Activated CD4-positive, CD25-positive, alpha-beta regulatory T cell (primary cell): ENCODE measurements at regions not wholly inside any gene's neighbourhood (a gene's known extent, or its start where the extent isn't known, plus 50 kb on each side); places are given as distances from the start of the nearest gene placed in this dataset.

ENCODE experiments used
- DNase-seq, 4 experiments: peaks; one replicate each; lab custom pipeline; 2025; lab: John Stamatoyannopoulos, UW

DNA sequence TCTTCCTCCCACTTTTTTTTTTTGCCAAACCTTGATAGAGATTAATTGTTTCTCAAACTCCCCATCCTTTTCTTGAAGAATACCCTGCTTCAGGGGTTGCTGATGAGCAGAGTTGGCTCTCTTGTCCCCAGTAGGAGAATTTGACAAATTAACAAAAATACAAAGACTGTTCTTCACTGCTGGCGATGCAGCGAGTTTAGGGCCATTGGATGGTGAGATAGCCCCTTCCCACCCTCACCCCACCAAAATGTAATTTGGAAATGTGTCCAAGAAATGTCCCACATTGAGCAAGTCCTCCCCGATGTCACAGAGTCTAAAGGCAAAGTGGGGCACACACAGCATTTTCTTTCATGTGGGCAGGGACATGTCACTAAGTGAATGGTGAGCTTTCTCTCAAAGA is 136.0 kb upstream of the RARB start:
- DNase-seq: no peak

DNA sequence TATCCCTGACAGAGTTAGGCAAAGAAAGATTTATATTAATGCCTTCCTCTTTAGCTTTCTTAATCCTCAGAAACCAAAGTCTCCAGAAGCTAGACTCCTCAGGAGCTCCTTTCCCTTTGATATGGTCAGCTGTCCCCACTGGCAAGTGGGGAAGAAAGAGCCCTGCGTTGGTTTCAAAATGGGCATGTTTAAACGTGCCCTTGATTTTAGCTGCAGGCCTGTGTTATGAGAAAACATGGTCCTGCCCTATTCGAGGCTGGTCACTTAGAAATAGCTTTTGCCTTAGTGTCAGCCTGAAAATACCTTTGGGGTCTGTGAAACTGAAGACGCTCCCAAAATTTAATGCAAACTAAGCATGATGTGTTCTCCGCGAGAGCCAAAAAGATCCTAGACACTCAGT is 135.5 kb upstream of the RARB start:
- no peak for DNase-seq

DNA sequence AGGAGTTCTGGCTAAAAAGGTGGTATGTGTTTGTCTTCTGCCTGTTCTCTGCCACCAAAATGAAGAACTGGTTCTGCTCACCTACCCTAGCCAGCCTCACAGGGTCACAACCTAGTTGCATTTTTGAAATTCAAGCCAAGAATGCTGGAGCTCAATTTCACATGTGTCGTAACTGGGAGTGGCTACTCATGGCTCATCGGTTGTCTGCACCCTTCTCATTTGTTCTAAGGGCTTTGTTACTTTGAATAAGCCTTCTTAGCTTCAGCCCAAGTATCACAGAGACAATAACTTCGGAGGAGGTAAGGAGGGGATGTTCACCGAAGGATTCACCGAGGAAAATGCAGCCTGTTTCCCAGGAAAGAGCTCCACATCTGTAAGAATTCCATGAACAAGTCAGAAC is 134.3 kb upstream of the RARB start:
- DNase-seq: no peak

DNA sequence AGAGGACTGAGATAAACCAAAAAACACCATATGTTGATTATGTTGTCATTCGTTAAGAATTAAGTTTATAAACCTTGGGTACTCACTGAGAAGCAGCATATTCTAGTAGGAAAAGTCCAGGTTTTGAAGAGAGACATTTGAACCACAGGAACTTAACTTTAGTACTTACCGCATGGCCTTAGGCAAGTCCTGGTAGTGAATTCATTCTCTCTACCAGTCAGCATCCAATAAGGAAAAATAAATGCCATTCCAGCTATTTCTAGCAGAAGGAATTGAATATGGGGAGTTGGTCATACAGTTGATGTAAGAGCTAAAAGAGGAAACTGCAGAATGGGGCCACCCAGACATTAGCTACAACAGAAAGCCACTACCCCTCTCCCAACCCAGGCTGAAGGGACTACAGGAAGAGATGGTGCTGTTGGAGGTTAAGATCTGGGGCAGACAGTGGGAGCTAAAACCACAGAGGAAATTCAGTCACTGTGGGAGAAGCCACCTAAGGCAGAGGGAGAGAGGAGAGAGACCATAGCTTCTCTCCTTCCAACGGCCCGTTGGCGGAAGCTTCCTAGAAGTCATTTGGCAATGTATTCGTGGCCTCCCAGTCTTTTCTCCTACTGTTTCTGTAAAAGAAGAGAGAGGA is 133.8 kb upstream of the RARB start:
- DNase-seq: no peak

DNA sequence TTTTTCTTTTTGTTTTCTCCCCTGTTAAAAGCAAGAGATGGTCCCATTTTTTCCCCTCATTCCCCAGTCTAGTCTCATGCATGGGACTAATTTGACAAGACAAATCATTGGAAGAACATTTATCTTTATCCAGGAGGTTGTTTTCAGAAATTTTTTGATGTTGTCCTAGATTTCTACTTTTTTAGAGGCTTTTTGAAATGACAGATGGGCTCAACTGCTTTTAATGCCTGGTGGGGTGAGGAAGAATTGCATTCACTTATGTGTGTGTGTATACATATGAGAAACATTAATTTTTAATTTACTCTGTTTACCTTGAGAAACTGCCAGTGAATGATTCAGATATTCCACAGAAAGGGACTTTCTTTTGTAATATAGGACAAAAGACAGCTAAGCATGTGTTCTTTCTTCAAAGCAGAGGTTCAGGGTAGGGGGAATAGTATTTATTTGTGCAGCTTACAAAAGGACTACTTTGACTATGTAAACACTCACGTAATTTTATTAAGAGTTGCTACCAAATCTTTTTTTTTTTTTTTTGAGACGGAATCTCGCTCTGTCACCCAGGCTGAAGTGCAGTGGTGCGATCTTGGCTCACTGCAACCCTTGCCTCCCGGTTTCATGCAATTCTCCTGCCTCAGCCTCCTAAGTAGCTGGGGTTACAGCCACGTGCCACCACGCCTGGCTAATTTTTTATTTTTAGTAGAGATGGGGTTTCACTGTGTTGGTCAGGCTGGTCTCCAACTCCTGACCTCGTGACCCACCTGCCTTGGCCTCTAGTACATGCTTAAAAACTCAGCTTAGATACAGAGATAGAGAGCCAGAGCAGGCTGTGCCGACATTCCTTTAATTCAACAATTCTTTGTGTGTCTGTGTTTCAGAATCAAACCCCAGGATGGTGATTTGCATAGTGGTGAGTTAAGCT is 130.1 kb upstream of the RARB start:
- DNase-seq: no peak

DNA sequence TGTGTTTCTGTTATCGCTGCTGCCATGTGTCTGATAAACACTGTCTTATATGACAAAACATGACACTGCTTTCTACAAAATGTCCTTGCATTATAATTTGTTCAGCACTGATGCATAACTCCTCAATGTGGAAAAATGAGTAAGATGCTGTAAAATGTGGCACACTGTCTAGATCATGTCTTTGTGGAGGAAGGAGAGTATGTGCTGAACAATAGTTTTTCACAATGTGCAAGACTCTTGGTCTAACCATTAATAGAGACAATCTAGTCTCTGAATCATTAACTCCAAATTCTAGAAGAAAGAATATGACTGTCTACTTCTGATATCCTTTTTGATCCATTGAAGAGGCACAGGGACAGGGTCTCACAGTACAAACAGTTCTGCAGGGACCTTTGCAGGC is 127.9 kb upstream of the RARB start:
- no peak for DNase-seq

DNA sequence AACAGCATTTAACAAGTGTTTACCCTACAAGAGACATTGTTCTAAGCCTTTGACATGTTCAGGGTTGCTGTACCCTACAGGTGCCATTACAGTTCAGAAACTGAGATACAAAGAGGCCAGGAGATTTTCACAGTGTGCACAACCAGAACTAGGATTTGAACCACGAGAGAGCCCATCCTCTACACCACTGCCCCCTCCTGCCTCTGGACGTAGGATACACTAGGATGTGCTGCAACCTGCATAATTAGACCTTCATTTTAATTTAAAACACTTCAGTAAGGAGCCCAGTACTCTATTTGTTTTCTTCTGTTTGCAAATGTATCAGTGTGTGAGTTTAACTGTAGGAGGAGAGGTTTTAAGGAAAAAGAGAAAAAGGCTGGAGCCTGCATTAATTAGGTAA is 123.1 kb upstream of the RARB start:
- DNase-seq: no peak

DNA sequence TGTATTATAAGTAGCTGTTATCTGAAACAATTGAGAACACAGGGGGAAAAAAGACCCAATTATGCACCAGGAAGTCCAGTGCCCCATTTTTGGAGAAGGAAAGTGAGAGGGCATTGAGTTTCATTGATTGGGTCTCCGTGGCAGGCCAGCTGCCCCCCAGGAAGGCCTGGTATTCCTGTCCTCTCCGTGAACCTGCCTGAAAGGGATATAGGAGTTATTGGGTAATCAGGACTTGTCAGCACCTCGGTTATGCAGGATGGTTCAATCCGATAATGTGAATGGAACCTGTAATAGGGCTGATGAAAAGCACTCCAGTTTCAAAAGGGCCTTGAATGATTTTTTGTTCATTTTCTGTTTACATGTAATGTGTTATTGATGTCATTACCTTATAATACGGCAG is 122.0 kb upstream of the RARB start:
- no peak for DNase-seq

DNA sequence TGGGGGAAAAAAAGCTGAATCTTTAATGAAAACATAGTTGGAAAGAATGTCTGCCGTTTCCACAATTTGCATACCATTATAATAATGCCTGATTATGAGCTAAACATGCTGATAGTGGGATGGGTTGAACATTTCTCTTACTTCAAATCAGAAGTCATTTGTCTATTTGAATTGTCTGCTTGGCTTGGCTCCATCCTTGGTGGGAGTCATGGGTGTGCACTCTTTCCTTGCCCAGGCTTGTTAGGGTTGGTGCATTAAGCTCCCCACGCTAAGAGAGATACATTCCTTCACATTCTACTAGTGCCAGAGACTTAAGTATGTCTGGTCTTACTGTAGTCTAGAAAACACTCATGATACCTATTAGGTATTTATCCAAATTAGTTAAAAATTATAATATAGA is 121.4 kb upstream of the RARB start:
- DNase-seq: no peak

DNA sequence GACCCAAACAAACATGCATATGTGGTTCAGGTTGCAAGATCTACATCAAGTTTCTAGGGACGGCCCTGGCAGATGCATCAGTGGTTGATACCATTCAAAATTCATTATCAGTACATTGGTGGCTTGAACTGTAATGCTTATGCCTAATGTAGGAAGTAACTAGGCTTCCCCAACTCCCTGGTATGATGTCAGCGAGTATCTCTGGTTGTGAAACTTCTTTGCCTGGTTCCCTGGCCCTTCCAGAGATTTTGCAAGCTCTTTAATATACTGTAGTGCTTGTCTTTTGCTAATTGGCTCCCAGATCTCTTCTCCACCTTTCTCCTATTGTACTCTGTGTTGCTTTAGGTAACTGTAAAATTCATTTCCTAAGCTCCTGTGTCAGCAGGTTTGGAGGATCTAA is 114.8 kb upstream of the RARB start:
- DNase-seq: no peak

DNA sequence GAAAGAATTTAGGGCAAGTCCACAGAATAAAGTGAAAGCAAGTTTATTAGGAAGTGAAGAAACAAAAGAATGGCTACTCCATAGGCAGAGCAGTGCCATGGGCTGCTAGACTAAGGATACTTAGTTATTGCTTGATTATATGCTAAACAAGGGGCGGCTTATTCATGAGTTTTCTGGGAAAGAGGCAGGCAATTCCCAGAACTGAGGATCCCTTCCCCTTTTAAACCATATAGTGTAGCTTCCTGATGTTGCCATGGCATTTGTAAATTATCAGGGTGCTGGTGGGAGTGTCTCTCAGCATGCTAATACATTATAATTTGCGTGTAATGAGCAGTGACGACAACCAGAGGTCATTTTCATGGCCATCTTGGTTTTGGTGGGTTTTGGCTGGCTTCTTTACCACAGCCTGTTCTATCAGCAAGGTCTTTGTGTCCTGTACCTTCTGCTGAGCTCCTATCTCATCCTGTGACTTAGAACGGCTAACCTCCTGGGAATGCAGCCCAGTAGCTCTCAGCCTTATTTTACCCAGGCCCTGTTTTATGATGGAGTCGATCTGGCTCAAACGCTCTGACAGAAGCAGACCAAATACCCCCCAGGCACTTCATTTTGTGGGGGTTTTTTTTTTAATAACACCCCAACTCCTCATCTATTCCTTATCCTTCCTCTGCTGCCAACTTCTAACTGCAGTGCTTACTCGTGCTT is 103.0 kb upstream of the RARB start:
- DNase-seq: no peak

DNA sequence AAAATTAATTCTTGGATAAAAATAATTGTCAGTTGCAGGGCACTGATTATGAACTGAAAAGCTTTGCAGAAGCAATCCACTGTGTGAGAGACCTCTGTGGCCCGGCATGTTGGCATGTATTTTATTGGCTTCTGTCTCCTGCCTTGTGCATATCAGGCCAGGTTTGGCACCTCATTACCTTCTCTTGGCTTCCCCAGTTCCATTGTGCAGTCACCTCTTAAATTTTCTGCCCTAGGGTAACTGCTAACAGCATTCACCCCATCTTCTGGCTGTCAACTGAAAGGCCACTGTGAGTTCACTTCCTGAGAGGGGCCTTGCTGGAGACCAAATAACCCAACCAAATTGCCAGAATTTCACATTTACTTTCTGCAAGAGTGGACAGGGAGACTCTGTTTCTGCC is 92.7 kb upstream of the RARB start:
- DNase-seq: no peak

DNA sequence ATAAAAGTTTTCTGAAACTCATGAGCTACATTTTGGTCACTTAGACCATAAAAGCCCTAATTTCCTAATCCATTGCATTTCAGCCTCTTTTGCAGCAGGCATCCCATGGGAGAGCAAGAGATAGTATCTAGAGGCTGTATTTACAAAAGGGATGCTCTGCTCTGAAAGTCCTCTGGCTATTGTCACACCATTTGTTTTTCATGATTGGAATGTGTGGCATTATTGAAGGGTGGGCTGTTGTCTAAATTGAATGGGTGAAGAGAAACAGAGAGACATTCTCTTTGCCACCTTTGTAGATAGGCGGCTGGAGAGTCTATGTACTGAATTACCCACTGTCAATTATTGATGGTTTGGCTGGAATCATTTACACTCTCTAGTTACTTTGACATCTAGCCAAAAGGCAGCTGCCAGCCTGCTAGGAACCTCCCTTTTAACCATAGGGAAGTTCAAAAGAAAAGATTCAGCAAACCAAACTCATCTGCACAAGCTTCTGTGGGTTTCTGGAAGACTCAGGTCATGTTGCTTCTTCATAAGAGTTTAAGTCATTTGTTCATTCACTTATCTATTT is 89.8 kb upstream of the RARB start:
- DNase-seq: no peak

DNA sequence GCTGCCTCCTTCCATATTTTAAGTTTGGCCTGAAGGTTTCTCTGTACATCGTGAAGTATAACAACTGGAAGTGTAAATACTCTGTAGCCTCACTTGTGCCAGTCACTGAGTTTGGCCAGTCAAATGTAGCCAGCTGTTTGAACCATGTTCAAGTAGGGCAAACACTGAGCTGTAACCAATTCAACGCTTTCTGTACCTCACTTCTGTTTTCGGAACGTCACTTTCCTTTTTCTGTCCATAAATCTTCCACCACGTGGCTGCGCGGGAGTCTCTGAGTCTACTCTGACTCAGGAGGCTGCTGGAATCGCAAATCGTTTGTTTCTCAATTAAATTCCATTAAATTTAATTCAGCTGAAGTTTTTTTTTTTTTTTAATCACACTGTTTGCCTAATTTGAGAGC is 88.8 kb upstream of the RARB start:
- no peak for DNase-seq

DNA sequence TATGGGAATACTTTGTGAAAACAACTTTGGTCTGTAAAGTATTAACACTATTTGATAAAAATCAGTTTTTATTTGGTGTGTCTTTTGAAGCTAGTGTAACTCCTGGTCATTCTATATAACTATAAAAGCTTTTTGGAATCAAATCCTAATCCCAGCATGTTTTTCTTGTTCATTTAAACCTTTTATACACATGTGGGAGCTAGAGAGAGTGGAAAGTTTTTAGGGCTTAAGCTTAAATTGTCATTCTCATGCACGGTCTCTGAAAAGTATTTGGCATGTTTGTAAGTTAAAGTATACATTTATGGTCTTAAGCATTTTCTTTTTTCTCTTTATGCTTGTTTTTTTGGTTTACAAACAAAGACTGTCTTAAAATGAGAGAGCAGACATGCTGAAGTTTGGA is 83.4 kb upstream of the RARB start:
- no peak for DNase-seq

DNA sequence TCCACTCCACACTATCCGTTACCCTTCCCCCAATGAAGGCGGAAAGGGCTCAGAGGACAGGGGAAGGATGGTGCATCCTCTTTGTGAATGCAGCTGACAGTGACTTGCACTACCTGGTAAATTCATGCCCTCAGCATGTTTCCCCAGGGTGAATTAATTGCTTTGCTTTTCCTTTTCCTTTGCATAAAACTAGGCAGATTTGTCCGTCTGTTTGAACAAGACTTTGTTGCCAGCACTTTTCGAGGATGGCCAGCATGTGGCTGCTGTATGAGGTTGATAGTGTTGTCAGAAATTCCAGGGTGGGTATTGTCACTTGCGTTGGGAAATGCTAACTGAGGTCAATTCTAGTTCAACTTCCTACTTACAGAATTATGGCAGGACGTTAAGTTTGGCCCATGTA is 79.0 kb upstream of the RARB start:
- no peak for DNase-seq

DNA sequence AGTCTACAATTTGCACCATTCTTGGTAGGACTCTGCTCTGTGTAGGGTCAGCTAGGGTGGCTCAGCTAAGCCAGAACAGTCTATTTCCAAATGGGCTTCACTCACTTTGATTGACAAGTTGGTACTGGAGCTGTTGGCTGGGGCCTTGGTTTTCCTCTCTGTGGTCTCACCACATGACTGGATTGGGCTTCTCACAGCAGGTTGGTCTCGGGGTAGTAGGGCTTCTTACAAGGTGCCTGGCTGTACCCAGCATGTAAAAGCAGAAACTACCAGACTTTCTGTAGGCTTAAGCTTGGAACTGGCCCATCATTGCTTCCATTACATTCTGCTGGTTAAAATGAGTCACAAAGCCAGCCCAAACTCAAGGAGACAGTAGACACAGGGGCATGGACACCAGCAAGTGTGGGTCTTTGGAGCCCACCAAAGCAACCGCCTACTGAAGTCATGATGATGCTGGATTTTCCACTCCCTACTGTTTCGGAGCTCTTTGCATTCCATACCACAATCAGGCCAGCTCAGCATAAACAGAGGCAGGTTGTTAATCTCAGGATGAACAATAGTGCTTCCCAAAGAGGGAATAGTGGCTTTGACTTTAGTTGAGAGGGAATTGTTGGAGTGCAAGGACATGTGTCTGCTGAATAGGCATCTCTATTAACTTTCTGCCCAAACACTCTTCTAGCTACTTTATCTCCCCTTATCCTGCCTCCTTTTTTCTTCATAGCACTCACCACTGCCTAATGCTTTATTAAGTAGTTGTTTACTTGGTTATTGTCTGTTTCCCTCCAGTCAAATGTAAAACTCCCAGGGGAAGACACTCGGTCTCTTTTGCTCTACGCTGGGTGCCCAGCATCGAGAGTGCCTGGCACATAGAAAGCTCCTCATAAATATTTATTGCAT is 78.0 kb upstream of the RARB start:
- no peak for DNase-seq

DNA sequence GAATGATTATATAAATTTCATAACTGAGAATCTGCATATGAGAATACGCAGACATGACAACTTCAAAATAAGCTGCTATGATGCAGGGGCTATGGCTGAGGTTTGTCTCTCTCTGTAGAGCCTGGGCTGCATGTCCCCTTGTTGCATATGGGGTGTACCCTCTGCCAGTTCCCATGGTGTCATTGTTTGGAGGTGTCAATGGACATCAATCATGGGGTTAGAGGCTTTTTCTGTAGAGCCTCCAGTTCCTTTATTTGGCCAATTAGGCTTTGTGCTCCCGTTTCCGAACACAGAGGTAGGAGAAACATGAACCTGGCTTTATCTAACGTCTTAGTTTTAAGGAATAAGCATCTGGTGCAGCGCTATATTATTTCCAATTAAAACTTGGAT is 77.3 kb upstream of the RARB start:
- DNase-seq: no peak

DNA sequence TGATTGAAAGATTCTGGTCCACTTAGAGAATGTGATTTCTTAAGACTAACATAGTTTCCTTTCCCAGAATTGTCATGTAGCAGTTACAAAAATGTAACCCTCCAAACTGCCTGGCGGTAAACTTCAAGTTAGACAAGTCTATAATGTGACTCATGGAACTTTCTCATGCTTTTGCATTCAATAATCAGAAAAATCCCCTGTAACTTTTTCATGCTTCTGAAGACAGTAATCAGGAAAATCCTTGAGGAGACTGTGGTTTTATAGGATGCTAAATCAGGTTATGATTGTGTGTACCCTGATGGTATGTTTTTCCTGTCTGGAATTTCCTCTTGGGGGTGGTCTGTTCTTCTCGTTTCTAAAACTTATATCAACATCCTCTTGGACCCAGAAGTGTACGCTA is 74.0 kb upstream of the RARB start:
- no peak for DNase-seq

DNA sequence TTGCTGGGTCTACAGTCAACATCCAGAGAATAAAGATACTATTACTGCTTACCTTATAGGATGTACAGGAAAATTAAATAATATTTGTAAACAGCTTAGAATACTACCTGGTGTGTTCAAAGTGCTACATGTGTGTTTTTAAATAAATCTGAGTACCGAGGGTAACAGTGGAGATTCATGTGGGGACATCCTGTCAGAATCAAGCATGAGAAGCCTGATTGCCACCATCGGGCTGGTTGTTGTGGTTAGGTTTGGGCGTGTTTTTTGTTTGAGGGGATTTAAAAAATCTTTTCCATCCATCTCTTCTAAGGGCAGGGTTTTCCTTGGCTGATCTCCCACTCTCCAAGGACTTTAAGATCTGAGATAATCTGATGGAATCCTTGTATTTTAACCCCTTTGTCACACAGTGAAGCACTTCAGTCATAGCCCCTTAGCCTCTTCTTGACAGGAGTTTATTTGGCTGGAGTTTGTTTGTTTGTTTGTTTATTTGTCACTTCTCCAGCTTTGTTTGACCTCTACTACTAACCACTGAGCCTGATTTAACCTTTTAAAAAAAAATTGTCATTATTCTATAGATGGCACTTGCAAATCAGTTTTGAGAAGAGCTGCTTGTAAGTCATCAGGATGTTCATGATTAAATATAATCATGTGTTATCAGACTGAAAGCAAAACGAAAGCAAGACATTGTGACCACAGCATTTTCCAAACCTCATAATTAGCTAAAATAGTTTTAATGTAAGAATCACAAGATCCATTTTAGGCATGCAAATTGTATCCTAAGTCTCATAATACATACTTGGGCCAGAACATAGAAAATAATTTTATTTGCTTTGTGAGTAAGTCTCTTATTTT is 72.8 kb upstream of the RARB start:
- no peak for DNase-seq

DNA sequence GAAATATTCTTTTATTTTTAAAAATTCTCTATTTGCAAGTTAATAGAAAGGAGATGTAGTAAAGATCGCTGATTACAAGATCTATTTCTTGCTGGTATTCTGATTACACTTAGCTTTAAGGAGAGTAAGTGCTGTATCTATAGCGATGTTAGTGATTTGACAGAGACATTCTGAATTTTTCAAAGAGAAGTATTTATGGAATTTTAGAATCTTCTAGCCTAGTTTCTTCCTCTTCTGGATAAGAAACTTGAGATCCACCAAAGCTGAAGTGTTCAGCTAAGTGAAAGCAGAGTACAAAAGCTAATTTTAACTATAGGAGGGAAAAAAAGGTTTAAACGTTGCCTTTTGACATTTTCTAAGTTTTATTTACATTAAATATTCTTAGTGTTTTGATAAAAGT is 72.1 kb upstream of the RARB start:
- DNase-seq: no peak
